GM21717 (cell line): ENCODE measurements at regions not wholly inside any gene's neighbourhood (a gene's known extent, or its start where the extent isn't known, plus 50 kb on each side); places are given as distances from the start of the nearest gene placed in this dataset.
"Not testable (repeated sequence)": the region's sequence is repeated elsewhere in the genome, so short reads cannot be mapped to it uniquely, and the experiment has no call there.

Source experiments
- ATAC-seq: cut with Tn5 transposase; IDR thresholded peaks from one replicate; pipeline ENCODE4 v1.9.1; 2021; ENCODE audit warnings: mild to moderate bottlenecking, moderate library complexity; ENCODE audit not compliant: unreplicated experiment

- not testable (repeated sequence) for ATAC-seq
Measured at GRCh38 chr6:168795611-168796010, 354.6 kb downstream of the SMOC2 start.

GRCh38 chr6:168794491-168794890 lies 353.5 kb downstream of the SMOC2 start:
- ATAC-seq = no peak

DNA sequence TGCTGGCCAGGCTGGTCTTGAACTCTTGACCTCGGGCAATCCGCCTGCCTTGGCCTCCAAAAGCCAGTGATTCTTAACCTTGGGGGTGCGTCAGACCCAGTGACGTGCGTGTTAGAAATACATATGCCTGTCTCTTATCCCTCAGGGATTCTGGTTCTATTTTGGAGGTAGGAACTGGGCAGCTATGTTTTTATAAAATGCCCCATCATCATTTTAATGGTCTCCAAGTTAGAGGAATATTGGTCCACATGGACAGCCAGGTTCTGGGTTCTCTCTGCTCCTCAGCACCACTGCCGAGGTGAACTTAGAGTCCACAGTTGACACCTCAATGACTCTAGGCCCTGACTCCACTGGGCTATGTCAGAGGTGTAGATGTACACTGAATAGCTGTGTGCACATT lies 352.7 kb downstream of the SMOC2 start:
- no peak for ATAC-seq

- no peak for ATAC-seq
Measured at GRCh38 chr6:168791917-168792316, 350.9 kb downstream of the SMOC2 start.

GRCh38 chr6:168789699-168790098 lies 348.7 kb downstream of the SMOC2 start:
- no peak for ATAC-seq

- ATAC-seq = no peak
Measured at GRCh38 chr6:168785720-168786511, 344.9 kb downstream of the SMOC2 start.

DNA sequence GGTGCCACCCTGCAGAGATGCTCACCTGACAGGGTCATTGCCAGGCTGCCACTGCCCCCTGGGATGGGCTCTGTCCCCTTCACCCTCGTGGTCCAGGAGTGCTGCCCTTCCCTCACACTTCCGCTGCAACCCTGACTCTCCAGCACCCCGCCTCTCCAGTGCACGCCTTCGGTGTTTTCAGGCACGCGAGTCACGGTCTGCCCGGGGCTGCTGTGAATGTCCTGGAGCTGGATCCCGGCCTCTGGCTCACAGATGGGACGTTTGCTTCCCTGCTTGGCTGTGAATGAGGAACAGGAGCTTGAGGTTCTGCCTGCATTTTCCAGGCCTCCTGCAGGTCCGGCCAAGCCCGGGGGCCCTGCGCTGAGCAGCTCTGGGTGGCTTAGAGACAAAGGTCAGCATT lies 343.4 kb downstream of the SMOC2 start:
- ATAC-seq = no peak

DNA sequence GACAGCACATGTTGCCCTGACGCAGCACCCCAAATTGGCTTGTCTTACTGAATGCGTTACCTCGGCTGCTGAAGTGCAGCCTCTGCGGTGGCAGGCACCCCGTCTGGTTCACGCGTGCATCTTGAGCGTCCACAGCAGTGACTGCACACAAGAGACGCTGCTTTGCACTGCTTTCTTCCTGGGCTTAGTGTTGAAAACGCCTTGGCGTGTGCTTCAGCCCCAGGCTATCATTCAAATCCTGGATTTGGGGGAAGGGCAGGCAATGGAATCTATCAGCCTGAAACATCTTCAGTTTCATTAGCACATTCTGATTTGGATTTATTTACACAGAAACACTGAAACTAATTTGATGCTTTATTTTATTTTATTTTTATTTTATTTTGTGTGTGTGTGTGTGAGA lies 342.7 kb downstream of the SMOC2 start:
- ATAC-seq = no peak

GRCh38 chr6:168782187-168782751 lies 341.3 kb downstream of the SMOC2 start:
- ATAC-seq = no peak

GRCh38 chr6:168778201-168778600 lies 337.2 kb downstream of the SMOC2 start:
- ATAC-seq = no peak

GRCh38 chr6:168774381-168774780 lies 333.4 kb downstream of the SMOC2 start:
- ATAC-seq = no peak

- ATAC-seq = no peak
Measured at GRCh38 chr6:168773788-168774187, 332.8 kb downstream of the SMOC2 start.

- ATAC-seq = no peak
Measured at GRCh38 chr6:168765752-168766151, 324.8 kb downstream of the SMOC2 start.

GRCh38 chr6:168756009-168756634 lies 315.1 kb downstream of the SMOC2 start:
- no peak for ATAC-seq

DNA sequence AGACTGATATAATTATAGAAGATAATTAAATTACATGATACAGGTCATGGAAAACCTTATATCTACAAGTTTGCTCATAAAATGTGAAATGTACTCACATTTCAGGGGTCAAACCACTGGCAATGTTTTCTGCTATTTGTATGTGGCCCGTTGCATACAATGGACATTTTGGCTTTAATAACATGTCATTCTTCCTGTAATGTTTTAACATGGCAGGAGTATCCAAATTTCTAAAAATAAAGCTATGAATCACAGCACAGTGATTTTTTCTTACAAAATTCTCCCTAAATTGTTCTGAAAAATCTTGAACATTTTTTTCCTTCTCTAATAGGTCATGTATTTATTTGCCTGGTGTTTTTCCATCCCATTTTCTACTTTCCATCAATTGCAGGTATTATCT lies 305.7 kb downstream of the SMOC2 start:
- ATAC-seq = no peak

DNA sequence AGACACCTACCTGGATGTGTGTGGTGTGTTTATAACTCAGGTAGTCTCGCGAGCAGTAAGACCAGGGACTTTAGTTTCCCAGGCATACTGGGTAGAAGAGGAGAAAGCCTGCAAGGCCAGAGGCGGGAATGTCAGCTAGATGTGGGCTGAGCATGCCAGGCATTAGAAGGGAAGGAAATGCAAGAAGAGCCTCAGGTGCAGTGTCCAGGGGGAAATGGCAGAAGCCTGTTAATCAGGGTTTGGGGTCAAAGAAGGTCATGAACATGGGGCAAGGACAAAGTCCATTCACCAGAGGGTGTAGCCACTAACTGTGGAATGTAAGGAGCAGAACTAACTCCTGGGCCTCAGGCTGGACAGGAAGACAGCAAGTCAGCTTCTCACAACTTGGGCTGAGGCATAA lies 305.0 kb downstream of the SMOC2 start:
- ATAC-seq = no peak

GRCh38 chr6:168744861-168745260 lies 303.9 kb downstream of the SMOC2 start:
- ATAC-seq = no peak

DNA sequence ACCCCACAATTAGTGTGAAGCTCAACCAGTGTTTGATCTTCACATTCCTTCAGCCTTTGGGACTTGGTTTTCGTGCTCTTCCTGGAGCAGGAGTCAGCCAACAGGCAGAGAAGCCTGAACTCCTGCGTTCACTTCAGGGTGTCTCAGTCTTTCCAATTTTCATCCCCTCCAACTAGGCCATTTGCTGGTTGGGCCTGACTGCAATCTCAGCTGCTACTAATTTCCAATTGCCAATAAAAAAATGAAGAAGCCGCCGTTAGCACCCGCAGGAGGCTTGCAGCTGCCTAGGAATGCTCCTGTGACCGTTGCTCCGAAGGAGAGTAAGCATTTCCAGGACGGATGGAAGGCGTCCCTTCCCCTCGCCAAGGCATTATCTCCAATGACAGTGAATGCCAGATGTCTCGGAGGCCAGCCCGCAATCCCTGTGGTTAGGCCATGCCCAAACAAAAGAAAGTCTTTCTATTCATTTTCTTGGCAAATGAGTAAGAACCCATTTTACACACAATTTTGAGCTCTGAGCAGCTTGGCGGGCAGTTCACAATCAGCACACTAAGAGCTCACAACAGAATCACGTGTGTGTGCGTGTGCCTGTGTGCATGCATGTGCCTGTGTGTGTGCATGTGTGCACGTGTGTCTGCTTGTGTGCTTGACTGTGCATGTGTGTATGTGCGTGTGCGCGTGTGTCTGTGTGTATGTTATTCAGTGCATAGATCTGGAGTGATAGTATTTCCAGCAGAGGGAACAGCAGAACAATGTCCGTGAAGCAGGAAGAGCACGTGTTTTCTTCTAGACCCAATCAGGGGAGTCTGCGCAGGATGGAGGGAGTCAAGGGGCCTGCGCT lies 301.2 kb downstream of the SMOC2 start:
- no peak for ATAC-seq

- no peak for ATAC-seq
Measured at GRCh38 chr6:168741305-168741704, 300.3 kb downstream of the SMOC2 start.

DNA sequence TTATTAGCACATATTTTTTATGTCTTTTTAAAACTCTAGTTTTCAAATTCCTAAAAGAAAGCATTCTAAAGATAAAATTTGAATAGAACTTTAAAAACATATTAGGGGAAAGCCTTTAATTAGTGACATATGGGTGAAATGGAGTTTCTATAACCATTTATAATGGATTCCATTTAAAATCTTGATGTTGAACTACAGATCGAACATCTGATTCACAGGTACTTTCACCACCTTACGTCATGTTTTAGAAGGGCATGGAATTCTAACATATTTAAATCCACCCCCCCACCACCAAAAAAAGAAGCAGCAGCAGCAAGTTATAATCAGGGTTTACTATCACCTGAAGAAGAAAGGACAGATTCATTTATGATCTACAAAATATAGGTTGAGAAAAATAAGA lies 298.4 kb downstream of the SMOC2 start:
- no peak for ATAC-seq

- no peak for ATAC-seq
Measured at GRCh38 chr6:168737481-168737880, 296.5 kb downstream of the SMOC2 start.
